ENCODE measurements at regions not wholly inside any gene's neighbourhood (a gene's known extent, or its start where the extent isn't known, plus 50 kb on each side); places are given as distances from the start of the nearest gene placed in this dataset.
A peak's percentile ranks its signal among the peaks of the same experiment; 100 is the strongest.

- FAIRE-seq (no peak), DNase-seq (ENCODE audit: insufficient read length, low spot score) (no peak)
- no peak for TF ChIP-seq POLR2A (IDR thresholded peaks at IDR 0.05; ENCODE audit: low read depth, low read length)
Measured at GRCh38 chr2:20150110-20150706, 74.7 kb downstream of the SDC1 start.

- DNase-seq (ENCODE audit: insufficient read length, low spot score) (no peak), FAIRE-seq (no peak)
- no peak for TF ChIP-seq POLR2A (IDR thresholded peaks at IDR 0.05; ENCODE audit: low read depth, low read length)
Measured at GRCh38 chr2:20149703-20150030, 75.3 kb downstream of the SDC1 start.

- no peak for TF ChIP-seq POLR2A (IDR thresholded peaks at IDR 0.05; ENCODE audit: low read depth, low read length)
- DNase-seq (ENCODE audit: insufficient read length, low spot score) (no peak), FAIRE-seq (no peak)
Measured at GRCh38 chr2:20148923-20149702, 75.8 kb downstream of the SDC1 start.

GRCh38 chr2:20148426-20148922, 76.5 kb downstream of the SDC1 start:
- no peak for TF ChIP-seq POLR2A (IDR thresholded peaks at IDR 0.05; ENCODE audit: low read depth, low read length)
- FAIRE-seq (no peak), DNase-seq (ENCODE audit: insufficient read length, low spot score) (no peak)

GRCh38 chr2:20147351-20147750, 77.6 kb downstream of the SDC1 start:
- DNase-seq (ENCODE audit: insufficient read length, low spot score): no peak
- TF ChIP-seq POLR2A (IDR thresholded peaks at IDR 0.05; ENCODE audit: low read depth, low read length): no peak
- FAIRE-seq: no peak

- no peak for TF ChIP-seq POLR2A (IDR thresholded peaks at IDR 0.05; ENCODE audit: low read depth, low read length)
- DNase-seq (ENCODE audit: insufficient read length, low spot score): no peak
- no peak for FAIRE-seq
Measured at GRCh38 chr2:20146401-20146800, 78.5 kb downstream of the SDC1 start.

GRCh38 chr2:20145497-20146193, 79.3 kb downstream of the SDC1 start:
- DNase-seq (ENCODE audit: insufficient read length, low spot score) (no peak), FAIRE-seq (no peak)
- TF ChIP-seq POLR2A (IDR thresholded peaks at IDR 0.05; ENCODE audit: low read depth, low read length): no peak

GRCh38 chr2:20144861-20145260, 80.1 kb downstream of the SDC1 start:
- TF ChIP-seq POLR2A (IDR thresholded peaks at IDR 0.05; ENCODE audit: low read depth, low read length): no peak

GRCh38 chr2:20144196-20144595, 80.7 kb downstream of the SDC1 start:
- no peak for FAIRE-seq
- TF ChIP-seq POLR2A (IDR thresholded peaks at IDR 0.05; ENCODE audit: low read depth, low read length): no peak
- DNase-seq (ENCODE audit: insufficient read length, low spot score): no peak

More at GRCh38 chr2:20144861-20145260, 80.1 kb downstream of the SDC1 start:
- FAIRE-seq (no peak), DNase-seq (ENCODE audit: insufficient read length, low spot score) (no peak)

GRCh38 chr2:20143263-20143662, 81.7 kb downstream of the SDC1 start:
- FAIRE-seq (no peak), DNase-seq (ENCODE audit: insufficient read length, low spot score) (no peak)
- no peak for TF ChIP-seq POLR2A (IDR thresholded peaks at IDR 0.05; ENCODE audit: low read depth, low read length)

- no peak for TF ChIP-seq POLR2A (IDR thresholded peaks at IDR 0.05; ENCODE audit: low read depth, low read length)
- no peak for FAIRE-seq
- DNase-seq (ENCODE audit: insufficient read length, low spot score): no peak
Measured at GRCh38 chr2:20141806-20142205, 83.1 kb downstream of the SDC1 start.

- DNase-seq (ENCODE audit: insufficient read length, low spot score) (peak; percentile 95), FAIRE-seq (peak; percentile 81)
- TF ChIP-seq POLR2A (IDR thresholded peaks at IDR 0.05; ENCODE audit: low read depth, low read length): no peak
Measured at GRCh38 chr2:20141056-20141762, 83.7 kb downstream of the SDC1 start.

GRCh38 chr2:20140321-20141055, 84.4 kb downstream of the SDC1 start:
- TF ChIP-seq POLR2A (IDR thresholded peaks at IDR 0.05; ENCODE audit: low read depth, low read length): no peak
- DNase-seq (ENCODE audit: insufficient read length, low spot score): no peak
- no peak for FAIRE-seq
